Activated T-helper 2 cell treated with anti-CD3 and anti-CD28 coated beads, Interferon-gamma antibody, Interleukin-2, Interleukin-4, amounts not matched to agents 10 μg/mL and 5 μg/mL and 100 μg/mL, durations not matched to agents 14 hours and 24 hours and 36 hours (primary cell): ENCODE measurements at regions not wholly inside any gene's neighbourhood (a gene's known extent, or its start where the extent isn't known, plus 50 kb on each side); places are given as distances from the start of the nearest gene placed in this dataset.

Experiments used
- DNase-seq: peaks from one replicate; pipeline ENCODE4 v3.0.0; 2021; ENCODE audit warnings: low spot score
- H3K27ac Mint-ChIP-seq: one replicate; pipeline ENCODE4 v1.8.0; 2021; ENCODE audit warnings: mixed read lengths
- H3K27me3 Mint-ChIP-seq: one replicate; pipeline ENCODE4 v1.8.0; 2021; ENCODE audit warnings: low read depth, mixed read lengths
- H3K36me3 Mint-ChIP-seq: one replicate; pipeline ENCODE4 v1.8.0; 2021; ENCODE audit warnings: low read depth, mixed read lengths
- H3K4me1 Mint-ChIP-seq: one replicate; pipeline ENCODE4 v1.8.0; 2021; ENCODE audit warnings: low read depth, mixed read lengths
- H3K4me3 Mint-ChIP-seq: one replicate; pipeline ENCODE4 v1.8.0; 2021; ENCODE audit warnings: low read depth, mild to moderate bottlenecking, moderate library complexity, mixed read lengths
- H3K9me3 Mint-ChIP-seq: one replicate; pipeline ENCODE4 v1.8.0; 2021; ENCODE audit warnings: mixed read lengths
- intact Hi-C: fragments of 100-400 bp; cut with micrococcal nuclease; formaldehyde crosslinking; loops from one replicate; pipeline ENCODE4 v1.15.1; 2023

DNA sequence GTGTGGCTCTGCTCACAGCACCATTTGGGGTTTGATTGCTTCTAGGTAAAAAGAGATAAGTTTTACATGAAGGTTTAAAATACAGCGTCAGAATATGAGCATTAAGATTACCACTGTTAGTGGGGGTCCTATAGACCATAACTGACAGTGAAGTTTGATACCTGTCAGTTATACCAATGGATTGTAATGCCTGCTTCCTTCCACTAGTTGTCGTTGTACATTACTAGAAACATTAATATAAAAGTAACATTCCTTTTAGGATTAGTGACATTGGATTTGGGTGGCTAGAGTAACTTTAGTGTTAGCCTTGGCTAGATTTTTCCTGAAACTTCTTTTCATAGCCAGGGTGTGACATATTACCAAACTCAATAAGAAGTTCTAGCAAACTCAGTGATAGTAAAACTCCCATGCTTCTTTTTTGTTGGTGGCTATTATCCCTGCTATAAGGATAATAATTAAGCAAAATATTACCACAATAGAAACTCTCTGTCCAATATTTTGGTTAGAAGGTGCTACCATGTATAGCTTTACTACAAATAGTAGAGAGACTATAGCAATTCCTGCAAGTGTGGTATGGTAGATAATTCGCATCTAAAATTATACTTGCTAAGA is 57.1 kb downstream of the FAM181B start:
- Mint-ChIP-seq H3K27me3 (peaks cover 3% of the 10 kb centered on the region), H3K4me3 (no peak overlapping the region), H3K36me3 (no peaks in the 10 kb centered on the region), H3K9me3 (no peaks in the 10 kb centered on the region), H3K4me1 (peaks cover 2% of the 10 kb centered on the region), H3K27ac (no peak overlapping the region)
- intact Hi-C loops: no loop called here
- DNase-seq: no peak

- intact Hi-C loops: no loop called here
- no peak overlapping the region for H3K27ac Mint-ChIP-seq
These were observed 57.8 kb downstream of the FAM181B start for GRCh38 chr11:82675838-82676237.

GRCh38 chr11:82673631-82674030 is 60.0 kb downstream of the FAM181B start:
- intact Hi-C loops: no loop called here
- Mint-ChIP-seq H3K36me3 (no peaks in the 10 kb centered on the region), H3K27ac (no peak overlapping the region), H3K4me1 (no peaks in the 10 kb centered on the region), H3K27me3 (peaks cover 6% of the 10 kb centered on the region), H3K4me3 (no peak overlapping the region), H3K9me3 (no peaks in the 10 kb centered on the region)
- no peak for DNase-seq

More at GRCh38 chr11:82675838-82676237, 57.8 kb downstream of the FAM181B start:
- no peak for DNase-seq
- Mint-ChIP-seq H3K36me3 (no peaks in the 10 kb centered on the region), H3K4me1 (peaks cover 2% of the 10 kb centered on the region), H3K9me3 (no peaks in the 10 kb centered on the region), H3K4me3 (no peak overlapping the region), H3K27me3 (peaks cover 3% of the 10 kb centered on the region)

DNA sequence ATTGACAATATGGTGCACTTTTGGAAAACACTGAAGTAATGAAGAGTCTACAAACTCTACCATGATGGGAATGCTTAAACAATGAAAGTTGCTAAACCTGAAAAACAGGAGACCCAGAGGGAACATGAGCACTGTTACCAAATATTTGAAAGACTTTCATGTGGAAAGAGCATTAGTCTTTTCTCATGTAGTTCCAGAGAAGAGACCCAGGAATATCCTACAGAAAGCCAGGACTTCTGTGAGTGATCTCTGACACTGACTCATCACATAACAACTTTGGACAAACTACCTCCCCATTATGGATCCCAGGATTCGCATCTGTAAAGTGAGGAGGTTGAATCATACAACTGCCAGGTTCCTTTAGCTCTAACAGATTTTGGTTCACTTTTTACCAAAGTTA is 62.2 kb downstream of the FAM181B start:
- H3K27me3 Mint-ChIP-seq: peaks cover 6% of the 10 kb centered on the region
- no peaks in the 10 kb centered on the region for H3K4me1 Mint-ChIP-seq
- H3K27ac Mint-ChIP-seq: no peak overlapping the region
- no peaks in the 10 kb centered on the region for H3K36me3 Mint-ChIP-seq
- DNase-seq: no peak
- no peak overlapping the region for H3K4me3 Mint-ChIP-seq
- intact Hi-C loops: no loop called here
- no peaks in the 10 kb centered on the region for H3K9me3 Mint-ChIP-seq

- Mint-ChIP-seq H3K36me3 (no peaks in the 10 kb centered on the region), H3K4me1 (no peaks in the 10 kb centered on the region), H3K9me3 (no peaks in the 10 kb centered on the region), H3K27ac (no peak overlapping the region), H3K27me3 (no peaks in the 10 kb centered on the region), H3K4me3 (no peak overlapping the region)
- intact Hi-C loops: no loop called here
- DNase-seq: no peak
These were observed 70.1 kb downstream of the FAM181B start for GRCh38 chr11:82663535-82663934.

DNA sequence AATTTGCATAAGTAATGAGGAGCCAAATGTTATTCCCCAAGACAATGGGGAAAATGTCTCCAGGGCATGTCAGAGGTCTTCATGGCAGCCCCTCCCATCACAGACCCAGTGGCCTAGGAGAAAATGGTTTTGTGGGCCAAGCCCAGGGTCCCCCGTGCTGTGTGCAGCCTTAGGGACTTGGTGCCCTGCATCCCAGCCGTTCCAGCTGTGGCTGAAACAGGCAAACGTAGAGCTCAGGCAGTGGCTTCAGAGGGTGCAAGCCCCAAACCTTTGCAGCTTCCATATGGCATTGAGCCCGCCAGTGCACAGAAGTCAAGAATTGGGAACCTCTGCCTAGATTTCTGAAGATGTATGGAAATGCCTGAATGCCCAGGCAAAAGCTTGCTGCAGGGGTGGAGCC is 79.9 kb downstream of the FAM181B start:
- Mint-ChIP-seq H3K36me3 (no peaks in the 10 kb centered on the region), H3K4me1 (no peaks in the 10 kb centered on the region), H3K4me3 (no peak overlapping the region), H3K9me3 (no peaks in the 10 kb centered on the region), H3K27me3 (peaks cover 2% of the 10 kb centered on the region), H3K27ac (no peak overlapping the region)
- DNase-seq: no peak
- intact Hi-C loops: no loop called here

DNA sequence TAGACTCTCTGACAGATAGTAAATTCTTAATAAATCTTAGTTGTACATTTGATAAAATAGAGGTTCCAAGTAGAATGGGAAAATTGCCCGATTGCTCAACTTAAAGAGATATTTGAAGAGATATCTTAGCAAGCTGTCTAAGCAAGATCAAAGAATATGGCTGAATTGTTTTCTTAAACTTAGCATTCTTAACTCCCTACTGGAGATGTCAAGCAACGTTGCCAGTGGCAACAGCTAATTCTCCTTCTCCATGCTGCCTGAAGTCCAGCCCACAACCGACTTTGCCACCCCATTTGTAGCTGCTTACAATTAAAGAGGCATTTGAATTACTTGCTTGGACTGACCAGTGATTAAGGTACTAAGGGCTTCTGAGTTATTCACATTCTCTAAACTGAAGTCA is 94.4 kb downstream of the FAM181B start:
- H3K4me3 Mint-ChIP-seq: no peak overlapping the region
- H3K36me3 Mint-ChIP-seq: no peaks in the 10 kb centered on the region
- no peak overlapping the region for H3K27ac Mint-ChIP-seq
- DNase-seq: no peak
- intact Hi-C loops: no loop called here
- H3K27me3 Mint-ChIP-seq: peaks cover 5% of the 10 kb centered on the region
- H3K9me3 Mint-ChIP-seq: no peaks in the 10 kb centered on the region
- no peaks in the 10 kb centered on the region for H3K4me1 Mint-ChIP-seq

GRCh38 chr11:82636615-82637014 is 97.0 kb downstream of the FAM181B start:
- Mint-ChIP-seq H3K4me1 (peaks cover 5% of the 10 kb centered on the region), H3K27ac (no peak overlapping the region), H3K27me3 (peaks cover 5% of the 10 kb centered on the region), H3K36me3 (no peaks in the 10 kb centered on the region), H3K9me3 (no peaks in the 10 kb centered on the region), H3K4me3 (no peak overlapping the region)
- DNase-seq: no peak
- intact Hi-C loops: no loop called here

DNA sequence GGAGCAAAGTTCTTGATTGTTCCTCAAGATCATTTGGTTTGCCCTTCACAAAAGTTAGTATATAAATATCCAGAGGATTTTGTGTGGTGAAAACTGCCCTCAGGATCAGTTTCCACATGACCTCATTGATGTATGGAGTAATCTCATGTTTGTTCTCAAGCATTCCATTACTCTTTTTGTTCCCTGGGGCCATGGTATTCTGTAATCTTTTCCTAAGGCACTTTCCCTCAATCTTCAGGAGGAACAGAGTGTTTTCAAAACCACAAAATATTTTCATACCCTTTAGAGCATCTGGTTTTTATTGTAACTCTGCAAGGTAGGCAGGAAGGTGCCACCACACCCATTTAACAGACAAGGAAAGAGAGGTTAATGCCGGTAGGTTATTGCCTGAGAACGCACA is 99.6 kb downstream of the FAM181B start:
- H3K27me3 Mint-ChIP-seq: peaks cover 5% of the 10 kb centered on the region
- no peak overlapping the region for H3K27ac Mint-ChIP-seq
- intact Hi-C loops: no loop called here
- H3K36me3 Mint-ChIP-seq: no peaks in the 10 kb centered on the region
- no peak overlapping the region for H3K4me3 Mint-ChIP-seq
- no peaks in the 10 kb centered on the region for H3K9me3 Mint-ChIP-seq
- peaks cover 5% of the 10 kb centered on the region for H3K4me1 Mint-ChIP-seq
- DNase-seq: no peak

- Mint-ChIP-seq H3K27ac (no peak overlapping the region), H3K36me3 (no peaks in the 10 kb centered on the region), H3K27me3 (no peaks in the 10 kb centered on the region), H3K4me3 (no peak overlapping the region), H3K9me3 (peaks cover 6% of the 10 kb centered on the region), H3K4me1 (peaks cover 5% of the 10 kb centered on the region)
- DNase-seq: no peak
- intact Hi-C loops: no loop called here
These were observed 101.7 kb downstream of the FAM181B start for GRCh38 chr11:82631722-82632630.

GRCh38 chr11:82610671-82611070 is 123.0 kb downstream of the FAM181B start:
- Mint-ChIP-seq H3K4me1 (no peaks in the 10 kb centered on the region), H3K9me3 (no peaks in the 10 kb centered on the region), H3K36me3 (no peaks in the 10 kb centered on the region), H3K27ac (no peak overlapping the region), H3K4me3 (no peak overlapping the region), H3K27me3 (no peaks in the 10 kb centered on the region)
- no peak for DNase-seq
- intact Hi-C loops: no loop called here

- Mint-ChIP-seq H3K27me3 (no peaks in the 10 kb centered on the region), H3K36me3 (no peaks in the 10 kb centered on the region), H3K27ac (no peak overlapping the region), H3K4me1 (no peaks in the 10 kb centered on the region), H3K9me3 (no peaks in the 10 kb centered on the region), H3K4me3 (no peak overlapping the region)
- no peak for DNase-seq
- intact Hi-C loops: no loop called here
These were observed 126.9 kb downstream of the FAM181B start for GRCh38 chr11:82606738-82607137.

GRCh38 chr11:82601711-82602110 is 132.0 kb downstream of the FAM181B start:
- intact Hi-C loops: no loop called here
- no peak overlapping the region for H3K4me3 Mint-ChIP-seq
- no peak overlapping the region for H3K27ac Mint-ChIP-seq
- H3K36me3 Mint-ChIP-seq: no peaks in the 10 kb centered on the region
- no peaks in the 10 kb centered on the region for H3K9me3 Mint-ChIP-seq
- H3K4me1 Mint-ChIP-seq: no peaks in the 10 kb centered on the region
- H3K27me3 Mint-ChIP-seq: no peaks in the 10 kb centered on the region
- DNase-seq: no peak
